ENCODE measurements at regions not wholly inside any gene's neighbourhood (a gene's known extent, or its start where the extent isn't known, plus 50 kb on each side); places are given as distances from the start of the nearest gene placed in this dataset.

- no peak for TF ChIP-seq CTCF (IDR thresholded peaks at IDR 0.05)
- TF ChIP-seq POLR2A (IDR thresholded peaks at IDR 0.05): no peak
These were observed 149.2 kb downstream of the INSIG2 start for GRCh38 chr2:118237451-118237850.
